PC-9 (cell line): ENCODE measurements at regions not wholly inside any gene's neighbourhood (a gene's known extent, or its start where the extent isn't known, plus 50 kb on each side); places are given as distances from the start of the nearest gene placed in this dataset.

Experiments used
- BruUV-seq: library from RNA; stranded (reverse); fragments of 400-500 nt; replicated peaks from 2 replicates; lab custom pipeline; 2021; lab: Mats Ljungman, UMichigan
- CTCF ChIA-PET: fragments of 300-600 bp; sonication (Branson Sonifier 250); formaldehyde crosslinking; loops from one replicate; lab custom pipeline; 2022; ENCODE audit warnings: antibody characterized with exemption; lab: Charles Lee
- POLR2A ChIA-PET: fragments of 300-600 bp; sonication (Branson Sonifier 250); formaldehyde crosslinking; loops from one replicate; lab custom pipeline; 2022; ENCODE audit warnings: antibody characterized with exemption; ENCODE audit not compliant: unreplicated experiment; lab: Charles Lee
- DNase-seq, 2 experiments: peaks; one replicate each; pipeline versions ENCODE4 v3.0.0 to v3.0.0-alpha.2; 2015 to 2022; ENCODE audit warnings: mixed read lengths in 1 of 2
- H2AFZ ChIP-seq: fragments of 200-600 bp; sonication (generic); 2 replicates; pipeline ENCODE4 v1.8.1; 2017; ENCODE audit warnings: antibody characterized with exemption
- H3F3A ChIP-seq: fragments of 200-600 bp; sonication (generic); 2 replicates; pipeline ENCODE4 v1.8.1; 2017; ENCODE audit warnings: antibody characterized with exemption, mild to moderate bottlenecking, low read depth; ENCODE audit not compliant: insufficient read depth
- H3K27ac ChIP-seq: fragments of 200-600 bp; sonication (generic); 2 replicates; pipeline ENCODE4 v1.6.1; 2016; ENCODE audit warnings: mixed run types
- H3K27me3 ChIP-seq: fragments of 200-600 bp; sonication (generic); 2 replicates; pipeline ENCODE4 v1.6.1; 2016; ENCODE audit warnings: low read depth, mixed run types; ENCODE audit not compliant: insufficient read depth
- H3K36me3 ChIP-seq: fragments of 200-600 bp; sonication (generic); 2 replicates; pipeline ENCODE4 v1.6.1; 2016; ENCODE audit warnings: low read depth, mixed run types
- H3K4me1 ChIP-seq: fragments of 200-600 bp; sonication (generic); replicated peaks from 2 replicates; pipeline ENCODE4 v1.6.1; 2016; ENCODE audit warnings: mixed run types; ENCODE audit not compliant: insufficient read depth
- H3K4me2 ChIP-seq: fragments of 200-600 bp; sonication (generic); 2 replicates; pipeline ENCODE4 v1.6.1; 2017; ENCODE audit warnings: mixed run types
- H3K4me3 ChIP-seq: fragments of 200-600 bp; sonication (generic); 2 replicates; pipeline ENCODE4 v1.6.1; 2016; ENCODE audit warnings: mixed run types
- H3K79me2 ChIP-seq: fragments of 200-600 bp; sonication (generic); 2 replicates; pipeline ENCODE4 v1.6.1; 2017; ENCODE audit warnings: low read depth, mixed run types
- H3K9me2 ChIP-seq: fragments of 200-600 bp; sonication (generic); 2 replicates; pipeline ENCODE4 v1.8.1; 2017; ENCODE audit warnings: mild to moderate bottlenecking; ENCODE audit not compliant: insufficient read depth
- H3K9me3 ChIP-seq: fragments of 200-600 bp; sonication (generic); 2 replicates; pipeline ENCODE4 v1.8.1; 2016; ENCODE audit warnings: low read depth; ENCODE audit not compliant: insufficient read depth
- H4K20me1 ChIP-seq: fragments of 200-600 bp; sonication (generic); 2 replicates; pipeline ENCODE4 v1.8.1; 2017; ENCODE audit not compliant: insufficient read depth
- CTCF ChIP-seq: fragments of 200-600 bp; sonication (generic); conservative IDR thresholded peaks from 2 replicates; pipeline ENCODE4 v1.6.1; 2017; ENCODE audit warnings: mixed run types, antibody characterized with exemption, mild to moderate bottlenecking, moderate library complexity
- EZH2 ChIP-seq: fragments of 200-600 bp; sonication (generic); IDR thresholded peaks from 2 replicates; pipeline ENCODE4 v1.8.0; 2017; ENCODE audit warnings: antibody characterized with exemption, low read depth
- intact Hi-C: fragments of 100-400 bp; cut with micrococcal nuclease; formaldehyde crosslinking; loops from one replicate; pipeline ENCODE4 v1.10.0; 2022; ENCODE audit not compliant: unreplicated experiment

DNA sequence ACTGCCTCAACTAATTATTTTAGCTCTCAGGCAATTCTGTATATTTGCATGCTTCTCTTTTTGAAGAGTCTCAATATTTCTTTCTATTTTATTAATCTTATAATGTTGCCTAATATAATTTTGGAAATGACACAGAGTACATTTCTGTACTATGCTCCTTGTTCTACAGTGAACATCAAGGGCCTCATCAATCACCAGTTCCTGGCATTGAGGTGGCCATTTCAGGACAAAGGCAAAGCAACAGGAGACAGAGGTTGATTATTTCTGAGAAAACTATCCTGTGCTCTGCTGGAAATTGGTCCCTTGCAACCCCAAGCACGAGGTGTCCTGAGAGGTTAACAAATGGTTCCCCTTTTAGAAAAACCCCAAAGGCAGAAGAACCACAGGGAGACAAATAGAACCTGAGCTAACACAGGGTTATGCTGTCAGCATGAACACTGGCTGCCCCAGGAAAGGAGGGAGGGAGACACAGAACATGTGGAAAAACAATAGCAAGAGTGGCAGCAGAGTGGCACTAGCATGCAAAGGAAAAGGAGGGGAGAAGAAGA lies 63.9 kb upstream of the VAV3 start:
- BruUV-seq, result no TSS peak
- no peak for TF ChIP-seq EZH2
- TF ChIP-seq CTCF, result no peak
- Histone ChIP-seq H2AFZ (no peak overlapping the region), H3F3A (peaks cover 1% of the 10 kb centered on the region; the same call in 1 of the 2 replicates), H3K36me3 (no peaks in the 10 kb centered on the region), H4K20me1 (no peaks in the 10 kb centered on the region), H3K9me3 (no peaks in the 10 kb centered on the region), H3K79me2 (no peaks in the 10 kb centered on the region), H3K27ac (no peak overlapping the region), H3K9me2 (no peaks in the 10 kb centered on the region), H3K27me3 (no peaks in the 10 kb centered on the region), H3K4me1 (peaks cover 2% of the 10 kb centered on the region), H3K4me2 (no peak overlapping the region), H3K4me3 (no peak overlapping the region)
- ChIA-PET CTCF (no interaction called here), POLR2A (no interaction called here)
- intact Hi-C loops, result no loop called here
- no peak for DNase-seq

- Histone ChIP-seq H2AFZ (no peak overlapping the region), H3K9me2 (no peaks in the 10 kb centered on the region), H3K27me3 (no peaks in the 10 kb centered on the region), H3K4me1 (no peaks in the 10 kb centered on the region), H3K27ac (no peak overlapping the region), H3K9me3 (no peaks in the 10 kb centered on the region), H3F3A (no peaks in the 10 kb centered on the region), H3K36me3 (no peaks in the 10 kb centered on the region), H4K20me1 (no peaks in the 10 kb centered on the region), H3K4me2 (no peak overlapping the region), H3K79me2 (no peaks in the 10 kb centered on the region), H3K4me3 (no peak overlapping the region)
- no peak for TF ChIP-seq EZH2
- TF ChIP-seq CTCF, result no peak
- ChIA-PET POLR2A (no interaction called here), CTCF (no interaction called here)
- no peak for DNase-seq
- BruUV-seq, result no TSS peak
- intact Hi-C loops, result no loop called here
Measured at GRCh38 chr1:108027389-108027788, 62.4 kb upstream of the VAV3 start.

DNA sequence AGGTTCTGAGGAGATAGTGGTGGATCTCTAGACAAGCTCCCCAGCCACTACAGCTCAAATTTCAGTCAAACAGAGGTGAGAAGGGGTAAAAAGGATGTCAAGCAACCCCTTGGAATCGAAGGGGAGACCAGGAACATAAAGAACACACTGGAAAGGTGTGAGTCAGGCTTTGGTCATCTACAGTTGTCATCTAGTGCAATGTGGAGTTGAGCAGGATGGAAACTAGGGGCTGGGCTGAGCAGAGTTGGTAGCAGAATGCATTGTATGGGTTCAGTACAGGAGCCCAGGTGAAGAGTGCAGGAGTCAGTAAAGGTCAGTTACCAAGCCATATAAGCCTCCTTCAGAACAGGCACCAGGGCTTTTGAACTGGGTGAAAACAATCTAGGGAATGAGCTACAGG lies 52.7 kb upstream of the VAV3 start:
- peaks cover 28% of the 10 kb centered on the region for H3K4me1 ChIP-seq
- DNase-seq, result no peak
- TF ChIP-seq EZH2 (no peak), CTCF (no peak)
- H4K20me1 ChIP-seq, result no peaks in the 10 kb centered on the region
- H3K9me2 ChIP-seq, result no peaks in the 10 kb centered on the region
- no peak overlapping the region for H3K27ac ChIP-seq
- H3K4me2 ChIP-seq, result peak overlapping the region; percentile 18; the same call in 1 of the 2 replicates
- H3K4me3 ChIP-seq, result no peak overlapping the region
- intact Hi-C loops, result loop anchor here (5.0 kb wide), 1 partner anchor 100 kb away; no protein-coding TSS in a partner anchor
- H3F3A ChIP-seq, result peaks cover 20% of the 10 kb centered on the region
- no TSS peak for BruUV-seq
- ChIA-PET CTCF (interaction anchor here (0.6 kb wide), 1 partner anchor 187 kb away, joined by 3 read pairs; no protein-coding TSS in a partner anchor), POLR2A (no interaction called here)
- H3K36me3 ChIP-seq, result no peaks in the 10 kb centered on the region
- no peaks in the 10 kb centered on the region for H3K27me3 ChIP-seq
- no peaks in the 10 kb centered on the region for H3K9me3 ChIP-seq
- no peak overlapping the region for H2AFZ ChIP-seq
- H3K79me2 ChIP-seq, result no peaks in the 10 kb centered on the region
